AG10803 (cell line): ENCODE measurements at regions not wholly inside any gene's neighbourhood (a gene's known extent, or its start where the extent isn't known, plus 50 kb on each side); places are given as distances from the start of the nearest gene placed in this dataset.

Source experiments
- DNase-seq: peaks from one replicate; pipeline ENCODE4 v3.0.0; 2010; ENCODE audit warnings: low read depth
- H3K4me3 ChIP-seq: 2 replicates; pipeline ENCODE4 v1.5.1; 2011; ENCODE audit warnings: mild to moderate bottlenecking, low read length, control low read depth
- CTCF ChIP-seq: conservative IDR thresholded peaks from 2 replicates; pipeline ENCODE4 v1.5.1; 2011; ENCODE audit warnings: mild to moderate bottlenecking, low read length, control low read depth, inconsistent platforms

GRCh38 chrX:45718676-45719075 is 518.0 kb upstream of the DIPK2B start:
- no peak for TF ChIP-seq CTCF
- no peak for DNase-seq
- H3K4me3 ChIP-seq = no peak overlapping the region

GRCh38 chrX:45716750-45717149 is 516.1 kb upstream of the DIPK2B start:
- TF ChIP-seq CTCF = no peak
- DNase-seq = peak; percentile 45
- H3K4me3 ChIP-seq = no peak overlapping the region

GRCh38 chrX:45715748-45716147 is 515.1 kb upstream of the DIPK2B start:
- DNase-seq = peak; percentile 52
- H3K4me3 ChIP-seq = no peak overlapping the region
- no peak for TF ChIP-seq CTCF

GRCh38 chrX:45714866-45715265 is 514.2 kb upstream of the DIPK2B start:
- no peak overlapping the region for H3K4me3 ChIP-seq
- TF ChIP-seq CTCF = no peak
- DNase-seq = peak; percentile 71

- no peak for TF ChIP-seq CTCF
- DNase-seq = peak; percentile 80
- no peak overlapping the region for H3K4me3 ChIP-seq
Observed at GRCh38 chrX:45712067-45712466, 511.4 kb upstream of the DIPK2B start.

GRCh38 chrX:45711231-45711630 is 510.6 kb upstream of the DIPK2B start:
- DNase-seq = peak; percentile 85
- no peak for TF ChIP-seq CTCF
- peak overlapping the region; percentile 17; the same call in 1 of the 2 replicates for H3K4me3 ChIP-seq

GRCh38 chrX:45710081-45710801 is 509.6 kb upstream of the DIPK2B start:
- peak; percentile 97 for DNase-seq
- no peak for TF ChIP-seq CTCF
- no peak overlapping the region for H3K4me3 ChIP-seq
